RWPE1 (cell line): ENCODE measurements at regions not wholly inside any gene's neighbourhood (a gene's known extent, or its start where the extent isn't known, plus 50 kb on each side); places are given as distances from the start of the nearest gene placed in this dataset.
A peak's percentile ranks its signal among the peaks of the same experiment; 100 is the strongest.

Experiments
- CTCF ChIA-PET: fragments of 350-600 bp; sonication (Branson Sonifier 250); formaldehyde crosslinking; extraction: SDS; loops from one replicate; lab custom pipeline; 2021; lab: Yijun Ruan, JAX
- POLR2A ChIA-PET: fragments of 400-600 bp; formaldehyde crosslinking; extraction: SDS; loops from one replicate; lab custom pipeline; 2020; ENCODE audit warnings: antibody characterized with exemption; ENCODE audit not compliant: low non-redundant PET; lab: Yijun Ruan, JAX
- DNase-seq: peaks from one replicate; pipeline ENCODE4 v3.0.0; 2012; ENCODE audit warnings: low spot score
- H3K27ac ChIP-seq: fragments of 450-650 bp; 2 replicates; pipeline ENCODE4 v1.5.1; 2017
- CTCF ChIP-seq: fragments of 450-650 bp; conservative IDR thresholded peaks from 2 replicates; pipeline ENCODE4 v1.5.1; 2017; ENCODE audit warnings: low read depth, mild to moderate bottlenecking

- no peak overlapping the region for H3K27ac ChIP-seq
- CTCF ChIA-PET, result no interaction called here
- no peak for TF ChIP-seq CTCF
- POLR2A ChIA-PET, result no interaction called here
- DNase-seq, result no peak
Observed at GRCh38 chr17:34726536-34727384, 147.4 kb downstream of the TMEM132E start.

GRCh38 chr17:34725725-34726124, 146.3 kb downstream of the TMEM132E start:
- CTCF ChIA-PET, result interaction anchor here (0.6 to 0.7 kb wide), 2 partner anchors 11 to 120 kb away, joined by 3 read pairs; no protein-coding TSS in a partner anchor

GRCh38 chr17:34725008-34725407, 145.6 kb downstream of the TMEM132E start:
- ChIA-PET CTCF (no interaction called here), POLR2A (no interaction called here)
- DNase-seq, result no peak

More at GRCh38 chr17:34725725-34726124, 146.3 kb downstream of the TMEM132E start:
- H3K27ac ChIP-seq, result no peak overlapping the region
- POLR2A ChIA-PET, result no interaction called here
- DNase-seq, result no peak
- no peak for TF ChIP-seq CTCF

GRCh38 chr17:34723875-34724274, 144.5 kb downstream of the TMEM132E start:
- no peak overlapping the region for H3K27ac ChIP-seq
- no peak for TF ChIP-seq CTCF
- ChIA-PET CTCF (no interaction called here), POLR2A (no interaction called here)
- DNase-seq, result no peak

More at GRCh38 chr17:34725008-34725407, 145.6 kb downstream of the TMEM132E start:
- no peak for TF ChIP-seq CTCF
- no peak overlapping the region for H3K27ac ChIP-seq

GRCh38 chr17:34721326-34721725, 141.9 kb downstream of the TMEM132E start:
- POLR2A ChIA-PET, result no interaction called here
- no peak for TF ChIP-seq CTCF
- no peak overlapping the region for H3K27ac ChIP-seq
- no peak for DNase-seq
- CTCF ChIA-PET, result interaction anchor here (0.6 to 0.7 kb wide), 2 partner anchors 257 to 1859 kb away, joined by 3 read pairs; no protein-coding TSS in a partner anchor

- CTCF ChIA-PET, result no interaction called here
- no peak overlapping the region for H3K27ac ChIP-seq
- POLR2A ChIA-PET, result no interaction called here
- DNase-seq, result peak; percentile 27
- no peak for TF ChIP-seq CTCF
Observed at GRCh38 chr17:34720760-34721159, 141.4 kb downstream of the TMEM132E start.
